ENCODE measurements at regions not wholly inside any gene's neighbourhood (a gene's known extent, or its start where the extent isn't known, plus 50 kb on each side); places are given as distances from the start of the nearest gene placed in this dataset.
"Not testable (repeated sequence)": the region's sequence is repeated elsewhere in the genome, so short reads cannot be mapped to it uniquely, and the experiment has no call there.

- no peak for DNase-seq (ENCODE audit: low spot score)
These were observed 228.6 kb downstream of the ZNF621 start for GRCh38 chr3:40753291-40753770.

DNA sequence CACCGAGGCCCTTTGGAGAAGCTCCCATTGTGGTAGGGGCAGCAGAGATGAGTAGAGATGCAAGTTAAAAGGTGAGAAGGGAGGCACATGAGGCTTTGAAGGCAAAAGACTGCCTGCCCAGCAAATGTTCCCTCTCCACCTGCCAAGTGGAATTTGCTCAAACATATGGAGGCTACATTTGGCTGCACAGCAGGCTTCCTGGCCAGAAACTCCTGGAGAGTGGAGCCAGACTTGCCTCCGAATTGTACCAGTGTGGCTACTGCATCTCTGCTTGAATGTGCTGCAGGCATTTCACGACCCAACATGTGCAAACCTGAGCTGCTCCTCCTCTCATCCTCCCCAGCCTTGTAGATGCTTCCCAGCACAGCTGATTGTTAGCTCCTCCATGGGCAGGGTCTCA is 229.2 kb downstream of the ZNF621 start:
- DNase-seq (ENCODE audit: low spot score), result no peak

DNA sequence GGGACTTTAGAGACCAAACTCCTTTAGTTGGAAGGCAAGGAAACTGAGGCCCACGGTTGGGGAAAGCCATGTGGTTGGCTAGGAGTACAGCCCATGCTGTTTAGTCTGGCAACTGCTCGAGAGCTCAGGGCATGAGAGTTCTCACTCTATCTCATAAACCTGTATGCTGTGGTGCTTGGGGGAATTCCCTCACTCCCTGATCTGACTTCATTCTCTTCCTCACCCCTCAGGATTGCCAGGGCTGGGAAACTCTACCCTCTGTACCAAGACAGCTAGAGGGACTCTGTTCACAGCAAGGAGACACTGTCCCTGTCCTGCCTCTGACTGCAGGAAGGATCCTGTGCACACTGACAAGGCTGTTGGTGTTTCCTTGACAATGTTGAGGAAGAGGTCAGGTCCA is 230.2 kb downstream of the ZNF621 start:
- no peak for DNase-seq (ENCODE audit: low spot score)

GRCh38 chr3:40756500-40756899 is 231.7 kb downstream of the ZNF621 start:
- DNase-seq (ENCODE audit: low spot score), result no peak

DNA sequence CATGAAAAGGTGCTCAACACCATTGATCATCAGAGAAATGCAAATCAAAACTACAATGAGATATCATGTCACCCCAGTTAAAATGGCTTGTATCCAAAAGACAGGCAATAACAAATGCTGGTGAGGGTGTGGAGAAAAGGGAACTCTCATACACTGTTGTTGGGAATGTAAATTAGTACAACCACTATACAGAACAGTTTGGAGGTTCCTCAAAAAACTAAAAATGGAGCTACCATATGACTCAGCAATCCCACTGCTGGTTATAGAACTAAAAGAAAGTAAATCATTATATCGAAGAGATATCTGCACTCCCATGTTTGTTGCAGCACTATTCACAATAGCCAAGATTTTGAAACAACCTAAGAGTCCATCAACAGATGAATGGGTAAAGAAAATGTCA is 238.0 kb downstream of the ZNF621 start:
- not testable (repeated sequence) for DNase-seq (ENCODE audit: low spot score)

DNA sequence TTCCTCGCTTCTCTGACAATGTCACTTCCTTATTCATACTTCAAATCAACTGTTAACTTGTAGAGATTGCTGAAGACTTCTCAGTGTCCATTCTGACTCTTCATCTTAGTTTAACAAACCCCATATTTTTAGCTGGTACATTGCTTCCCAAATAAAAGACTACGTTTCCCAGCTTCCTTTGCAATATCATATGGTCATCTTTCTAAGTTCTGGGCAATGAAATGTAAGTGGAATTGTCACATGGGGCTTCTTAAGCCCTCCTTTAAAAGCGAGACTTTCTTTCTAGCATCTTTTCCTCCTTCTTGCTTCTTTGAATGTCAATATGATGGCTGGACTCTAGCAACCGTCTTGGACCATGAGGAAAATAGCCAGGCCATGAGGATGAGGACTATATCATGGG is 239.0 kb downstream of the ZNF621 start:
- DNase-seq (ENCODE audit: low spot score), result no peak

DNA sequence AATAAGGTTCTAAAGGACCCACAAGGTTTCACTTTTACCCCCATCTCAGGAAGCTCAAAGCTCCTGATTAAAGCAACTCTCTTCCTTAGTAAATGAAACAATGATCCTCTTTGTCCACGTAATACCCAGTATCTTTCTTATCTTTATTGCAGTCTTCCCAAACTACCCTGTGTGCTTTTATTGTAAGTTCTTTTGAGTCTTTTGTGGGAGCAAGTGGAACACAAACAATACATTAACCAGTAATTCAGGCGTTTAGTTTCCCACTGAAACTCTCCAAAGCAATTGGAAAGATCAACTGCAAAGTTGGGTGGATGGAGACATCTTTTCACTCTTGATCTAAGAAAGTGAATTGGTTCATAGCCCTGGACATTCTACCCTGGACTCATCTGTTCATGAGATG is 240.0 kb downstream of the ZNF621 start:
- no peak for DNase-seq (ENCODE audit: low spot score)

DNA sequence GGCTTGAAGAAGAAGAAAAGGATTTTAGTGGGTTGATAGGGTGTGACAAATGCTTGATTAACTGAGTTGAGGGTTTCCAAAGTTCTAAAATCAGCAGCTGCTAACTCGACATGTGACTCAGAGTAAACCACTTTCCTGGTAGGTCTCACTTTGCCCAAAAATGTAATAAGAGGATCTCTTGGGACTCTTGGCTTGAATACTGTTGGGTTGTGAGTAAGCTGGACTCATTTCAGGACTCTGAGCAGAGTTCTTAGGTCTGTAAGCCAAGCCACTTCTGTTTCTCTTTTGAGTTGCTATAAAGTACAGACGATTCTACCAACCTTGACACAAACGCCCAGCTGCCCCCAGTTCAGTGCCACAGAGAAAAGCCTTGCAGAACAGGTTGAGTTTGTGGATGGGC is 241.1 kb downstream of the ZNF621 start:
- DNase-seq (ENCODE audit: low spot score), result no peak

GRCh38 chr3:40766396-40766795 is 241.6 kb downstream of the ZNF621 start:
- DNase-seq (ENCODE audit: low spot score), result no peak

- no peak for DNase-seq (ENCODE audit: low spot score)
These were observed 243.3 kb downstream of the ZNF621 start for GRCh38 chr3:40768046-40768445.

- DNase-seq (ENCODE audit: low spot score), result no peak
These were observed 243.8 kb downstream of the ZNF621 start for GRCh38 chr3:40768536-40768935.

DNA sequence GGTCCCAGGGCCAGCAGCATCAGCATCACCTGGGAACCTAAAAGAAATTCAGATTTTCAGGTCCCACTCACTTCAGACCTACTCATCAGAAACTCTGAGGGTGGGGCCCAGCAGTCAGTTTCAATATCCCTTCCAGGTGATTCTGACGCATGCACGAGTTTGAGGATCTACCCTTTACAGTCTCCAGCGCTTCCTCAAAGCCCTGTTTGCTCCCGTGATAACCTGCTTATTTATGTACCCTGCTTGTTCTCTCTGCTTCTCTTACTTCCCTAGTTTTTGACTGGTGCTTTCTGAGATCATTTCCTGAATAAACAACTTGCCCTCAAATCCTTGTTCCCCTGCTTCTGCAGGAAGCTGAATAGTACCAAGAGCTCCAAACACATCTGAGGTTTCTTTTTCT is 245.3 kb downstream of the ZNF621 start:
- no peak for DNase-seq (ENCODE audit: low spot score)

GRCh38 chr3:40771112-40771511 is 246.4 kb downstream of the ZNF621 start:
- no peak for DNase-seq (ENCODE audit: low spot score)

GRCh38 chr3:40779039-40779438 is 254.3 kb downstream of the ZNF621 start:
- DNase-seq (ENCODE audit: low spot score), result no peak

DNA sequence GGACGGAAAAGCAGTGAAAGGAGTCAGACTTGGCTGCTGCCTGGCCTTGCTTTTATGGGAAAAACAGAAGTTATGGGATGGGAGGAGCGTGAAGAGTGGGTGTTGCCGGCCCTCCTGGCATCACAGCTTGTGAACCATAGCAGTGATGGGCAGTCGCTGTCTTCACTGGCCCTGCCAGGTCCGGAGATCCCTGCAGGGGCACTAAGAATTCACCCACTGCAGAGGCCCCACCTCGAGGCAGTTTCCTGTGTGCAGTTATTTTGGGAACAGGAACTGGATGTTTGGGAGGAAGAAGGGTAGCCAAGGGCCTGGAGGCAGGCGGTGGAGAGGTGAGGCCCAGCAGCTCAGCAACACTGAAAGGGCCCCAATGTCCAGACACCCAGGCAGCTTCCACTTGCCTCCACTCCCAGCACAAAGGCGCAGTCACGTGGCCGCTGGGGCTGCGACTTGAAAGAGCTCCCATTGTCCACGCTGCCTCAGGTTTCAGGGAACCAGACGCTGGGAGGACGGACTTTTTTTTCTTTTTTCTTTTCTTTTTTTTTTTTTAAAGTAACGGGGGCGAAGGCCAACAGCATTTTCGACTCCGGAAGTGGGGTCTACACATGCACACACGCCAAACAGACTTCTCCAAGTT is 255.6 kb downstream of the ZNF621 start:
- no peak for DNase-seq (ENCODE audit: low spot score)

GRCh38 chr3:40780925-40781406 is 256.2 kb downstream of the ZNF621 start:
- no peak for DNase-seq (ENCODE audit: low spot score)

GRCh38 chr3:40782111-40782721 is 257.5 kb downstream of the ZNF621 start:
- DNase-seq (ENCODE audit: low spot score), result no peak

DNA sequence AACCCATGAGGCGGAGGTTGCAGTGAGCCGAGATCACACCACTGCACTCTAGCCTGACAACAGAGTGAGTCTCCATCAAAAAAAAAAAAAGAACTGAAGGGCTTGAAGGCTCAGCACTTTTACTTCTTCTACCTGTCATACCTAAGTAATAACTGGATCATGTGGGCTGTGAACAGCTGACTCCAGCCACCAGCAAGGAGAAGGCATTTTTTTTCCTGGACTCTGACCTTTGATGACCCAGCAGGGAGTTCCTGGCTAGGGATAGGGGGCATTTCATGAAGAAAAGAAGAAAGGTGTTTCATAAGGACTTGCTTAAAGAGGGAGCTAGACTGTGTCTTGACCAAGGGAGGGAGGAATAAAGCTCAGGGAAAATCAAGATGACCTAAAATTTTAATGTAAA is 266.0 kb downstream of the ZNF621 start:
- no peak for DNase-seq (ENCODE audit: low spot score)

GRCh38 chr3:40793730-40794129 is 269.0 kb downstream of the ZNF621 start:
- DNase-seq (ENCODE audit: low spot score), result no peak

GRCh38 chr3:40800343-40800742 is 275.6 kb downstream of the ZNF621 start:
- DNase-seq (ENCODE audit: low spot score), result no peak

DNA sequence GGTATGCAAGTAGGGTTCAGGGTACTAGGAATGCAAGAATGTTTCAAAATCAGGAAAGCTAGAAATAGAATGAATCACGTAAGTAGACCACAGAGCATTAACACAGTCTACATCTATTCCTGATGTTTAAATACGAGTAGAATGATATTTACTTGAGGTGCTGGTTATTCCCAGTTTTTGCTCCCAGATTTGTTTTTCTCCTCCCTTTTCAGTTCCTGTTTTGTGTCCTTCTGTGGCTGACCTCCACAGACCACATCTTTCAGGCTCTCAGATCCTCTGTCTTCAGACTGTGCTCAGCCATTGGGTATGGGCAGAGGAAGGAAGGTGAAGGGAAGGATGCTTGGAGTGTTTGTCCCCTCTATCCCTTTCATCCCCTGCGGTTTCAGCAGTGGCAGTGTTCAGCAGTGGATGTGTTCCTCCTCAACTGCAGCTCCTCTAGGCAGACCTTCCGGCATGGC is 276.6 kb downstream of the ZNF621 start:
- DNase-seq (ENCODE audit: low spot score), result no peak

DNA sequence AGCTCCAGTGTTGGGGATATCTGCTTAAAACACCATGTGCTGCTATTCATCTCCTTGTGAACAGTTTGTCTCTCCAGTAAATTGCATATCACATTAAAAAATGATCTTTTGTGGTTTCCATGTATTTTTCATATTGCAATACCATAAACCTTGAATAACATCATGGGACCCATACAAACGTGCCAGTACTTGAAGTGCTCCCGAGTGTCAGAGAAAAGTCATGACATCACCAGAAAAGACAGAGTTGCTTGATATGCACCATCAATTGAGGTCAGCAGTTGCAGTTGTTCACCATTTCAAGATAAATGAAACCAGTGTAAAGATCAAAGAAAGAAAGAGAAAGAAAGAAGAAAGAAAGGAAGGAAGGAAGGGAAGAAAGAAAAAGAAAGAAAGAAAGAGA is 278.6 kb downstream of the ZNF621 start:
- DNase-seq (ENCODE audit: low spot score), result no peak

GRCh38 chr3:40805456-40805855 is 280.7 kb downstream of the ZNF621 start:
- no peak for DNase-seq (ENCODE audit: low spot score)

DNA sequence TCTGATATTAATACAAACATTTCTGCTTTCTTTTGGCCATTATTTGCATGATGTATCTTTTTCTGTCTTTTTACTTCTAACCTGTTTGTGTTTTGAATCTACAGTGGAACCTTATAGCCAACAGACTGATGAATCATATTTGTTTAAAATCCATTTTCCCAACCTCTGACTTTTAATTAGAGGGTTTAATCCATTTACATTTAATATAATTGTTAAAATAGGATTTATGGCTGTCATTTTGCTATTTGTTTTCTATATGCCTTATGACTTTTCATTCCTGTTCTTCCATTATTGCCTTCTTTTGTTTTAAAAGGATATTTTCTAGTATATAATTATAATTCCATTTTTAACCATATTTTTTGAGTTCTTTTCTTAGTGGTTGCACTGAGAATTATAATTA is 286.1 kb downstream of the ZNF621 start:
- no peak for DNase-seq (ENCODE audit: low spot score)

Measured in CD4-positive, alpha-beta T cell treated with Interleukin-6 at 100 ng/mL for 8 hours (primary cell).